ENCODE measurements at regions not wholly inside any gene's neighbourhood (a gene's known extent, or its start where the extent isn't known, plus 50 kb on each side); places are given as distances from the start of the nearest gene placed in this dataset.

DNA sequence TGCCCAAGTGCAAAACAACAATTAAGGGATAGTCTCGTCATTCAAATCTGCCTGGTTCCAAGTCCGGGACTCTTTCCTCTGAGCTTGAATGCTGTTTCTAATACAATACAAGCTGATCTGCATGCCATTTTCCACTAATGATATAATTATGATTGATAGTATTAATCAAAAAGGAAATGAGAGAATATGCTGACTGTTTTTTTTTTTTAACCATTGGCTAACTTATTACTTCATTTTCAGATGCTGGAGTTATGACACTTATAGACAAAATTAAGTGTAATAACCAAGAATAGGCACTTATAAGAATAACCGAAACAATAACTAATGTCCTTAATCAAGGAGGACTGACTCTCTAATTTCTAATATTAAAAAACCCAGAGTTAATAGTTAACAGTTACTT, 343.6 kb downstream of the LPIN1 start:
- DNase-seq = no peak

DNA sequence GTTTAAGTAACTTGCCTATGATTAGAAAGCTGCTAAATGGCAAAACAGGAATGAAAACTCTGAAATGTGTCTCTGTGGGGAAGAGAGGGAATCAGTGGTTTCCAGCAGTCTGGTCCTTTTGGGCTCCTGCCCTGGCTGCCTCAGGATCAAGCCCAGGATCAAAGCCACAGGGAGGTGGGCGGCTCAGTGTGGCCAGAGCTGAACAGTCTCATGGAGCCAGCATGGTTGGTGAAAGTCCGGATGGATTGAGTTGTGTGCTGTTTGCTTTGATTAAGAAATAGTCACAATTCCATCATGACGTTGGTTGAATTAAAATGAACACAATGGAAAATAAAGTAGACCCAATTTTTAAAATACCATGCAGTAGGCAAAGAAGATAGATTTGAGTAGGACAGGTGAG, 344.2 kb downstream of the LPIN1 start:
- DNase-seq = no peak

DNA sequence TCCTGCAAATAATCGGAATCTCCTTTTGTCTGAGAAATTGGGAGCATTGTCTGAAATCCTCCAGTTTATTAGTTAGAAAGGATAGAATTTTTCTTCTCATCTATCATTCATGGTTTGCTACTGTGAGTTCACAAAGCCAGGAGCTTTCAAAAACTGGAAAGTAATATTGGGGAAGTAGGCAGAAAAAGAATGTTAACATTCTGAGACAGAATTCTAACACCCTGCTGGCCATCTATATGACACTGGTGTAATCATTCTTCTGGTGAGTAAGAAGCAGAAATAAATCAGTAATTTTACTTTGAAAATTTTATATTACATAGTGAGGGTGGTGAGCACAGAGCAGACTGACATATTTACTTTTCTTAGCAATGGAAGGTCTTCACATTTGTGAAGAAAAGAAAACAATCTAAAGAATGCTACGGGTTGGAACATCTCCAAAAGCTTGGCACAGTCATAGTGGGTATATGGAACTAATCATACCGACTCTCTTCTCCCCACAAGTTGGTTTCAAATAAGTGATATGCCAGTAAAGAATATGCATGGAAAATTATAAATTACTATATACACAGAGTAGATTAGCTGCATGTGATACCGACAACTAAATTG, 344.9 kb downstream of the LPIN1 start:
- DNase-seq = no peak

DNA sequence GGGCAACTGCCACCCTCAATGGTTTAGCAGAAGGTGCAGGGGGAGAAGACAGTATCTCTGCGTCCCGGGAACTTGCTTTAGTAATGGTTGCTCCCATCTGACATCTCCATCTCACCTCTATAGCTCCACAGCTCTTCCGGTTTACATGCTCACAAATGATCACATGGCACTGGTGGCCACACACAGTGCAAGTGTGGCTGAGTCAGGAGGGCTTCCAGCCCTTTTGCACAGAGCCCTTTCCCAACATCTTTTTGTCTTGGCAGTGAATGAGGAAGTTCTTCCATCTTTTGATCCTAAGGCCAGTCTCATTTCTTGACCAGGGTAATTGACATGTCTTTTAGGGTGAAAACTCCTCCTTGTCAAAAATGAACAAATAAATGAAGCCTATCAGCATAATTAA, 347.7 kb downstream of the LPIN1 start:
- no peak for DNase-seq

DNA sequence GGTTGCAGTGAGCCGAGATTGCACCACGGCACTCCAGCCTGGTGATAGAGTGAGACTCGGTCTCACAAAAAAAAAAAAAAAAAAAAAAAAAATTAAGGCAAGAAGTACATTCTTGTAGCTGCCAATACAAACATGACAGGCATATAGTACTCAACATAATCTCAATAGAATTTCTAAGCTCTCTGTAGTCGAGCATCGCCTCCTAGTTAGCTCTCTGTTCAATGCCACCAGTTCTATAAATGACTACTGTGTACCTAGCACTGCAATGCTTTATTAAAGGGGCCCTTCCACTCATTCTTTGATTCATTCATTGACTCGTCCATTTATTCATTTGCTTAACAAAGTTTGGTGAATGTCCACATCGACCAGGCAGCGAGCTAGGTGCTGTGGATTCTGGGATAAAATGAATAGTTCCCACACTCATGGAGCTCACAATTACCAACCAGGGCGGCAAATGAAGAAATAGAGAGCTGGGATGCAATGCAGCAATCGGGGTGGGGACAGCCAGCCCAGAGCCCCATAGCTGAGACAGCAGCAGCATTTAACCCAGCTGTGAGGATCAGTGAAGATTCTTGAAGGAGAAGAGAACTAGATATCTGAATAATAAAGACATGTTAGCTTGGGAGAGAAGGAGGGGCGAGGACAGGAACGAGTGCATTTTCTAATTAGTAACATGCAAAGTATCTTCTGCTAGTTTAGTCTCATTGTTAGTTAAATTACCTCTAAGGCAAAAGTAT, 349.8 kb downstream of the LPIN1 start:
- DNase-seq = no peak

DNA sequence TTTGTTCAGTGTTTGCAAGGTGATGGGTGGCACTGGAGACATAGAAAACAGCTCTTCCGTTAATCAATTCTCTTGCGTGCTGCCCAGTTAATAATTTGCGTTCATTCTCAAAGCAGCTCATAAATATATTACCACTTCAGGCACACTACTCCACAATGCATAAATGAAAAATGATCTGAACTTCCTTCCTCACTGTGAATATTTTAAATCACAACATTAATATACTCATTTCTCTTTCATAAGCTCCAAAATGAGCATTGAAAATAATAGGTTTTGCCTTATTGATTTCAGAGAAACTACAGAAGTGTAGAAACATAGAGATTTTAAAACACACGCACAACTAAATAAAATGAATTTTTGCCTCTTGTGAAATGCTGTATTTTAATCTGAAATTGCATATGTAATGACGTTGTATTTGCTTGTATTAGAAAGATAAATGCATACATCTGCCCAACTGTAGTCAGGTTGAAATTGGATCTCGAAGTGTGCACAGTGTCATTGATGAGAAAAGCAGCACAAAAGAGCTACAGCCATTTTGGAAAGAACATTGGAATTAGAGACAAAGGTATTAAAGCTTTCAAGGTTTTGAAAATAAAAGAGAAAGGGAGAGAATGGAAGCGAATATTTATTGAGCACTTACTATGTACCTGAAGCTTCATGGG, 350.5 kb downstream of the LPIN1 start:
- no peak for DNase-seq

DNA sequence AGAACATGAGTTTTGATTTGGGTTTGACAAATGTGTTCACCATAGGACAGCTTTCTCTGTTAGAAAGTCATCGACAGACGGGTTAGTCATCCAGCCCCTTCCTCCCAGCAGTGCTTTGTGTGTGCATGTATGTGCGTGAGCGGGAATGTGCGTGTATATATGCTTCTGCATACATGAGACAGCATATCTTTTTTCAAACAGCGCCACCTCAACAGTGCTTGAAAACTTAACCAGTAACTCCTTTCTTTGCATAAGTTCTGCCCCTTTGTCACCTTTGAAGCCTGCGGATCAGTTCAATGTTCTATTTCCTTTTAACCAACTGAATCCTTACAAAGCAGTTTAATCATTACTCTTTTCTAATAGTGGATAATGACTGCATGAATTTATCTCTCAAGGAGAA, 351.4 kb downstream of the LPIN1 start:
- no peak for DNase-seq

DNA sequence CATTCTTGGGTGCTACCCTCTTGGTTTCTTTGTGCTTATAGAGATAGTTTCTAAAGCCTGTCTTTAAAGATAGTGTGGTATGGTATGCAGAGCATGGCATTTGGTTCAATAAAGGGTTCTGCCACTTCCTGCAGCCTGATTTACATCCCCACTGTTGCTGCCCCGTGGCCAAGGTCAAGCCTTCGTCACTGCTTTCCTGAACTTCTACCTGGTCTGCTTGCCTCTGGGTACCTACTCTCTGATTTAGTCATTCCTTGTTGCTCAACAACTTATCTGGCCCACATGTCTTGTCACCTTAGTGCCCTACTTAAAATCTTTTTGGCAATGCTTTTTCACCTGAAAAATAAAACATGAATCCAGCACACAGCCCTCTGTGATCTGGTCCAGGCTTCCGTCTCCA, 352.9 kb downstream of the LPIN1 start:
- no peak for DNase-seq

DNA sequence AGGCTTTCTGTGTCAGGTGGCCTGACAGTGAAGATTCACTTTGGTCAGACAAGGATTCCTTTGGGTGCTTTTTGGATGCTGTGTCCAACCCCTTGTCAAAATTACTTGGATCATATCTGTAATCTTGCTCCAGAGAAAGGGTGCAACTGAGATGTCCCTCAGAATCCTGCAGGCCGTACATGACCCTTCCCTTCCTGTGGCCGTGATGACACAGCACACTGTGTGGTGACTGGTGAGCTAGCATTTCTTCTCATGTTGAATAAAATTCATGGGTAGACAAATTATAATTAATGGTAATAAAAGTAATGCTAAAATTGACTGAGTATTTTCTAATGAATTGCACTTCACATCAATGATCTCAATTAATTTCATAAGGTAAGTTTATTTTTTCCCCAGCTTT, 356.2 kb downstream of the LPIN1 start:
- DNase-seq = no peak

DNA sequence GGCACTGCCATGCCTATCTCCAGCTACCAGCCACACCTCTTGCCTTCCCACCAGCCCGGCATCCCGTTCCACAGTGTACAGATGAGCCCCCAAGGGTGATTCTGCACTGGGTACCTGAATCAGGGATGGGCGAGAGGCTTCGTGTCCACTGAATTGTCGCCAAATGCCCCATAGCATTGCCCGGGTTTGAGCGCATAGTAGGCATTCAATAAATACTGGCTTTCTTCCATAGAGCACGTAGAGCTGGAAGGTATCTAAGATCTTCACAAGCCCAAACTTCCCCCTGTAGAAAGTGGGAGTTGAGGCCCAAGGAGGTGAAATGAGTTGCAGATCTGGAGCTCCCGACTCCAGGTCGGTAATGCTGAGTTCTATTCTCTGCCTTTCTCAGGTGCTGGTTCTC, 358.7 kb downstream of the LPIN1 start:
- DNase-seq = no peak

DNA sequence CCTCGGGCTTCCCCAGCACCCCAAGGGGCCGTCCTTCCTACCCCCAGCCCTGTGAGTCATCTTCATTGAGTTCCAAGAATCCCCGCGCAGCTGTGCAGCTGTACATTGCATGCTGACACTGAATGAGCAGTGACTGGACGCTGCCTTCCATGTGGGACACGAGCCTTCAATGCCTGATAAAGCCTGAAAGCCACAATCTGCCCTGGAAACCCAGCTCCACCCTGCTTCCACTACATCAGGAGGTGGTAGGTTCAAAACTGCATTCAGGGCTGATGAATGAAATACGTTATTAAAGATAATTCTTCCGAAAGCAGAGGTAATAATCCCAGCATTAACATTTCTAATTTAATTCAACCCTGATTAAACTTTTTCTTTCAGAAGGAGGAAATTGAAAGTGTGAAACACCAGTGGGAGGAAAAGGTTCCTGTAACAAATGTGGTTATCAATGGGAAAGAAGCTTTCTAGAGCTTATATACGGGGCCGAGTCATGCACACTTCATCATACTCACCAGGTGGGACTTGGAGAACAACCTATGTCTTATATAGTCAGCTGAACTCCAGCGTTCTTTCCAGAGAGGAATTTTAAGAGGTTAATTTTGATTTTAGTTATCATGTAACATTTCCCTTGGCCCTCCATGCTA, 360.1 kb downstream of the LPIN1 start:
- DNase-seq = no peak

DNA sequence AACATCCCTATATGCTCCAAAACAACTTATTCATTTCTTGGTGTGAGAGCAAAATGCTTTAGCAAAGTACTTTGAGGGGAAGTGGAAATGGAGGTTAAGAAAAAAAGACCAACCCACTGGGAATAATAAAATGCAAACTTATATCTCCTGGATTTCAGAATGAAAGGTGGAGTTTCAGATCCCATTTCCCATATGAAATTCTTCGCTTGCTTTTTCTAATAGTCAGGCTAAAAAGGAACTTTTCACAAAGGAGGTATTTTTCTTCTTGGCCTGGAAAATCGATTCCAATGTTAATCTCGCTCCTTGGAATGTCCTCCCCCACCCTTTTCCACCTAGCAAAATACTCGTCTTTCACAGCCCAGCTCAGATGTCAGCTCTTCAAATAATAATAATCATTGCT, 360.9 kb downstream of the LPIN1 start:
- no peak for DNase-seq

DNA sequence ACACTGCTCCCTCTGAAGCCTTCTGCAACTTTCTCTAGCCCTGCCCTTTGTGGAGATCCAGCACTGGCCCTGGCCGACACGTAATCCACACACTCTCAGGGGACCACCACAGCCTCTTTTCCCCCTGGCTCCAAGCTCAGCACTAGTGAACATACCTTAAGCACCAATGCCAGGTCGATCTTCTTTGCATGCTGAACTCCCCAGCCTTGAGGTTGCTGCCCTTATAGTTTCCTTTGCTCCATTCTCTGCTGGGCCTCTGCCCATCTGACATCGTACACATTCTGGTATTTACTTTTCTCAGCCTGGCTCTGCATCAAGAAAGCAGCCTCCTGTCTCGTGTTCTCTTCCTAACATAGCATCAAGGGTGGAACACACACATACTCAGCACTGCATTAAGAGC, 361.5 kb downstream of the LPIN1 start:
- DNase-seq = no peak

DNA sequence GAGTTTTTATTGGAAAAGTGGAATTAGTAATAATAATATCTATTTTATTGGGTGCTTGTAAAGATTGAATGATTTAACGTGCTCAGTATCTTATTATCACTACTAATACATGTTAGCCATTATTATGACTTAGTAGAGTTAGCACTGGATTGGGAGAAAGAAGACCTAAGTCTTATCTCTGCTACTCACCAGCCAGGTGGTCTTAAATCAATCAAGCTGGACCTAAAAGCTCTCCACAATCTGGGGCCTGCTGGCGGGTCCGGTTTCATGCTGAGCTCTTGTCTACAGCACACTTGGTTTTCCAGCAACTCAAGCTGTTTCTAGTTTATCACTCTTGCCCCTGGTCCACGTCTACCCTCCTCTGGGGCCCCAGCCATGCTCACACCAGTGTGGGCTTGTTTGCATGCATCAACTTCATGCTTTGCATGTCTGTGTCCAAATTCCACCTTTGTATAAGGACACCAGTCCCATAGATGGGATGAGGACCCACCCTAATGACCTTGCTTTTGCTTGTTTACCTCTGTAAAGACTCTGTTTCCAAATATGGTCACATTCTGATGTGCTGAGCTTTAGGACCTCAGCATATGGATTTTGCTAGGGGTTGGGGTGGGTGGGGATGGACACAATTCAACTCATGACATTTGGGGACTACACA, 363.1 kb downstream of the LPIN1 start:
- DNase-seq = no peak

DNA sequence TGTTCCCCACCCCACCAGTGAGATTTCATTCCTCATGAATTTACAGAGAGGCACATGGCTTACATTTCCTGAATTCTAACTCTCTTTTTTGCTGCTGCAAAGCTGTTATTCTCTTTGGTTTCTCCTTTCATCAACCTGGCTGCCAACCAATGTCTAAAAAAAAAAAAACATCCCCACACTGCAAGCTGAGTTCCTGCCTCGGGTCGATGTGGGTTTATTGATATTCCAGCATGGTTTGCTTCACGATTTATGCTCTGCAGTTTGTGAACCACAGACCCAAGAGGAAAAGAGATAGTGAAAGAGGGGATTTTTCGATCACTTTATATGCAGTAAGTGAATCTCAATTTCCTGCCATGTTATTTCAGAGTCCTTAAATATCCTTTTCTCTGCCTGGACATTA, 363.6 kb downstream of the LPIN1 start:
- no peak for DNase-seq

DNA sequence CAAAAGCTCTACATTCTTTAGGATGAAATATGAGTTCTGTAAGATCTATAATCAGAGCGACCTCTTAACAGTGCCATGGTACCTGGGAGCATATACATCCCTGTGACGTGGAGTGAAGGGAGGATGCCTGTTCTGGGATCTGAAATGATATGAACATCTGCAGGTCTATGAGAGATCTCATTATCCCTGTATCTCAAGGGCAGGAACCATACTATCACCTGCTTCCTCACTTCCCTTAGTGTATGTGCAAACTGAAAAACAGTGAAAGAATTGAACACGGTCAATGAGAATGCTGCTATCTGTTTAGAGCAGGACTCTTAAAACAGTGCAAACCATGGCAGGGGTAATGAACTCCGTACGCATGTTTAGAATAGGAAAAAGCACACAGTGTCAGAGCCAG, 364.0 kb downstream of the LPIN1 start:
- no peak for DNase-seq

DNA sequence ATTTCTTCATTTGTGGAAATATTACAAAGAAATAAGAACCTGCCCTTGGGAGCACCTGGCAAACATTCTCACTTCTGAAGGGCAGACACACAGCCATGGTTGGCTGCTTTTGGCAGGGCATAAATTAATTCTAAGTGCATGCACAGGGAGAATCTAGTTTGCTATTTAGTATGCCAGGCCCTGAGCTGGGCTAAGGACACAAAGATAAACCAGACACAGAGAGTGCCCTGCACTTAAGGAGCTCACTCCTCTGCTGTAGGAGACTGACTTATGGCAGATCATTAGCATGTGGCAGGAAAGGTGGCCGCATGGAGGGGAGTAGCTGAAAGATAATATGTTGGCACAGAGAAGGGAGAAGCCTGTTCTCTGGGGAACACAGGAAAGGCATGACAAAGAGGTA, 367.0 kb downstream of the LPIN1 start:
- DNase-seq = no peak

DNA sequence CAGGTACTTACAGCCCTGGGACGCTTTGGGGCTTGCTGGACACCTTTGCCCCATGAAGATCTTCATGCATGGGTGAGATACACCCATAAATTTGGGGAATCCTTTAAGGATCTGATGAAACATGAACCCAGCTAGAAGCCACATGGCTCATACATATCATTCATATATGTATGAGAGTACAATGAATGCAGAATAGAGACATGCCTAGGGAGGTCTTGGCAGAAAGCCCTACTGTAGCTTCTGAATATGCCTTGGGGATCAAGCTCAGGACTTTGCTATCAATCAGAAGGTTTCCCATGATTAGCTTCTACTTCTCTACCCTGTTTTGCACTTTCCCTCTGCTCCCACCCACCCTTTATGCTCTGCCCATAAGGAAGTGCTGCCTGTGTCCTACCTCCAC, 368.4 kb downstream of the LPIN1 start:
- DNase-seq = no peak

DNA sequence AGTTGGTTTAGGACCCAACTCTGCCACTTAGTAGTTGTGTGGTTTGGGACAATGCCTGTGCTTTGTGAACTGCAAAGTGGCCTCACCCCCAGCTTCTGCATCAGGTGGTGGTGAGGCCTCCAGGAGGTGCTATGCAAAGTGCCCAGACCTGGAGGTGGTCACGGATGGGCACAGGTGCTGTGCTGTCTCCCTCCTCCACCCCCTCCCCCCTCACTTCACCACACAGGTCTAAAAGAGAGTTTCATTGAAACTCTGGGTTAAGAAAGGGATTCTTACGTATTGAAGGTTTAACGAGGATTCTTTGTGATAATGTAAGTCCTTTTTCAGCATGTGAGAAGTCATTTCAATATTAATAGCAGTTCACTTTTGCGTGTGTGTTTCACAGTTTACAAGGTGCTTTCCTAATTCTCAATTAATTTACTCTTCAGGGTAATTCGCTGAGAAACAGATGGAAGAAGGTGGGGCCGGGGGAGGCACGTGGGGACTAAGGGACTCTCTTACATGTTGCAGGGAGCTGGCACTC, 369.9 kb downstream of the LPIN1 start:
- no peak for DNase-seq

DNA sequence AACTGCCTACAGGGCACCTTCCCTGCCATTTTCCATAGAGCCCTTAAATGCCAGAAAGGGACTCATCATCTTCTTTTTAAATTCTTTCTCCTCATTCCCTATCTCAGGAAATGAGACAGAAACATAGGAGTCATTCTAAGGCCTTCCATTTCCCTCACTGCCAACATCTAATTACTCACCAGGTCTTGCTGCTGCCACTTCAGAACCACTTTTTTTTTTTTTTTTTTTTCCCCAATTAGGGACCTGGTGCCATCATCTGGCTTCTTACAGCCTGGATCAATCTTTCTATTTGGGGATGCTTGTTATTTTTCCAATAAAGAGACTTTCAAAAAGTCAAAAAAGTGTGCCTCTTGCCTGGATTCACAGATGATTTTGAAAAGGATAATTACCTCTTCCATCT, 373.4 kb downstream of the LPIN1 start:
- DNase-seq = no peak

DNA sequence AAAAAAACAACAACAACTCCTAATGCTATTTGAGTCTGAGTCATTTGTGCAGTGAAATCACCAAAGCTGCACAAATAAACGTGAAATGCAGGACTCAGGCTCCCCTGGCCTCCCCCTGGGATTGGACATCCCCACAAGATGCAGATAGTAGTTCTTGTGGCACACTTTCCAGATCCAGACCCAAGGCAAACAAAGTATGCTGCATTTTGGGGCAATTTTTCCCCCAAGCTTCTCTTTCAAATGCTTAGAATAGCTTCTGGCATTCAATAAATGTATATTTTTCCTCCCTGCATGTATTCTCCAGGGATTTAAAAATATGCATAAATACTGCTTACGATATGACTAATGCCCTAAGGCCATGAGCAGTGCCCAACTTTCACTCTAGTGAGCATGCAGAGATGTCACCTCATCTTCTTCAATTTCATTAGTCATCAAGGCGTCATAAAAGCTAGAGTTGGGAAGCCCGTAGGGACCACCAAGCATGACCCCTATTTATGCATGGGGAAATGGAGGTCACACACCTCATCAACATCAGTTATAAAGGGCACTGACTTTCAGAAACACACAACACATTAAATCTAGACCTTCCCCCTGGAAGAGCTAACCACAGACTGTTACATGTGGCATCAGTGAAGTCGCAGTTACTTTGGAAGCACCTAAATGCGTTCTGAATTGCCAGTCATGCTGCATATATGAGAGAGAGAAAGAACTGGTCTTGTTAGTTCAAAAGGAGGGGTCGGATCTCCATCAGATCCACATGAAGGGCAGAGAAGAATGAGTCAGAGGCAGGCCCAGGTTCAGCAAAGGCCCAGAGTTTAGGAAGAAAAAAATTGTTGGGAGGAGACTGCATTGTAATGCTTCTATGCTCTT, 374.1 kb downstream of the LPIN1 start:
- DNase-seq = no peak

DNA sequence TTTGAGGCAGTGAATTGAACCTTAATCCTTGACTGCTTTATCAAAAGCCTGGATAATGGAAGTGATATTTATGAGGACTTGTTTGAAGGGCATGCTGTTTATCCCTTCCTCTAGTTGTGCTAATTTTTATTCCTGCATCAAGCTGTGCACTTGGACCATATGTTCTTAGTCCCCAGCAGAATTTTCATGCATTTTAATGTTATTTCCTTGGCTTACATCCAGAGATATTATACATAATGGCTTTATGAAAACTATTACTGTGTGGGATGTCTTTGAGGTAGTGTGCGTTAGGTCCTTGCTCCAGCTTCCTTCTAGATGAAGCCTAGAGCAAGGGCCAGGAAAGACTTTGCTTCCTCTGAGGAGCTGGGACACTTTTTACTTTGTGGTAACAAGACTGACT, 378.4 kb downstream of the LPIN1 start:
- DNase-seq = no peak

All from NCI-H510A (cell line).